ENCODE measurements at regions not wholly inside any gene's neighbourhood (a gene's known extent, or its start where the extent isn't known, plus 50 kb on each side); places are given as distances from the start of the nearest gene placed in this dataset.
"Not testable (repeated sequence)": the region's sequence is repeated elsewhere in the genome, so short reads cannot be mapped to it uniquely, and the experiment has no call there.

GRCh38 chrX:115840729-115841409 lies 279.9 kb downstream of the PLS3 start:
- not testable (repeated sequence) for H3K4me3 ChIP-seq (replicated peaks; ENCODE audit: low read depth, low read length); DNase-seq (ENCODE audit: extremely low read depth, low read depth)

GRCh38 chrX:115850986-115851385 lies 290.0 kb downstream of the PLS3 start:
- not testable (repeated sequence) for DNase-seq (ENCODE audit: extremely low read depth, low read depth); H3K4me3 ChIP-seq (replicated peaks; ENCODE audit: low read depth, low read length)

GRCh38 chrX:115853260-115853659 lies 292.3 kb downstream of the PLS3 start:
- H3K4me3 ChIP-seq (replicated peaks; ENCODE audit: low read depth, low read length); DNase-seq (ENCODE audit: extremely low read depth, low read depth): not testable (repeated sequence)

- H3K4me3 ChIP-seq (replicated peaks; ENCODE audit: low read depth, low read length); DNase-seq (ENCODE audit: extremely low read depth, low read depth): not testable (repeated sequence)
Observed at GRCh38 chrX:115881170-115881569, 289.4 kb upstream of the AGTR2 start.

- H3K4me3 ChIP-seq (replicated peaks; ENCODE audit: low read depth, low read length); DNase-seq (ENCODE audit: extremely low read depth, low read depth): not testable (repeated sequence)
Observed at GRCh38 chrX:115884121-115884520, 286.4 kb upstream of the AGTR2 start.

GRCh38 chrX:115888041-115888440 lies 282.5 kb upstream of the AGTR2 start:
- H3K4me3 ChIP-seq (replicated peaks; ENCODE audit: low read depth, low read length); DNase-seq (ENCODE audit: extremely low read depth, low read depth): not testable (repeated sequence)

- not testable (repeated sequence) for DNase-seq (ENCODE audit: extremely low read depth, low read depth)
Observed at GRCh38 chrX:115888519-115888918, 282.0 kb upstream of the AGTR2 start.

GRCh38 chrX:115889121-115889890 lies 281.2 kb upstream of the AGTR2 start:
- H3K4me3 ChIP-seq (replicated peaks; ENCODE audit: low read depth, low read length) = no peak overlapping the region
- TF ChIP-seq CTCF (IDR thresholded peaks at IDR 0.05; ENCODE audit: low read depth, low read length, missing control alignments) = no peak
- no peak for DNase-seq (ENCODE audit: extremely low read depth, low read depth)

More at GRCh38 chrX:115888519-115888918, 282.0 kb upstream of the AGTR2 start:
- not testable (repeated sequence) for H3K4me3 ChIP-seq (replicated peaks; ENCODE audit: low read depth, low read length)

- DNase-seq (ENCODE audit: extremely low read depth, low read depth) = no peak
- H3K4me3 ChIP-seq (replicated peaks; ENCODE audit: low read depth, low read length) = no peak overlapping the region
- no peak for TF ChIP-seq CTCF (IDR thresholded peaks at IDR 0.05; ENCODE audit: low read depth, low read length, missing control alignments)
Observed at GRCh38 chrX:115892056-115892708, 278.4 kb upstream of the AGTR2 start.

GRCh38 chrX:115892787-115893671 lies 277.5 kb upstream of the AGTR2 start:
- no peak overlapping the region for H3K4me3 ChIP-seq (replicated peaks; ENCODE audit: low read depth, low read length)

More at GRCh38 chrX:115892787-115893671, 277.5 kb upstream of the AGTR2 start:
- TF ChIP-seq CTCF (IDR thresholded peaks at IDR 0.05; ENCODE audit: low read depth, low read length, missing control alignments) = no peak
- DNase-seq (ENCODE audit: extremely low read depth, low read depth) = no peak

Data from HFF-Myc (cell line).